Testis (tissue), 2 donors: ENCODE measurements at regions not wholly inside any gene's neighbourhood (a gene's known extent, or its start where the extent isn't known, plus 50 kb on each side); places are given as distances from the start of the nearest gene placed in this dataset.

ENCODE experiments used
- DNase-seq: peaks from one replicate; pipeline ENCODE4 v3.0.0-alpha.2; 2019
- H3K27ac ChIP-seq, 2 donors: fragments of 200-600 bp; sonication (generic); one replicate each; pipeline ENCODE4 v1.5.1; 2019
- H3K27me3 ChIP-seq: fragments of 200-600 bp; sonication (generic); one replicate; pipeline ENCODE4 v1.5.1; 2019
- H3K36me3 ChIP-seq: fragments of 200-600 bp; sonication (generic); one replicate; pipeline ENCODE4 v1.5.1; 2017; ENCODE audit warnings: low read depth; ENCODE audit errors: missing control alignments
- H3K4me1 ChIP-seq: fragments of 200-600 bp; sonication (generic); one replicate; pipeline ENCODE4 v1.5.1; 2019
- H3K4me3 ChIP-seq, 2 donors: fragments of 200-600 bp; sonication (generic); one replicate each; pipeline ENCODE4 v1.5.1; 2017 to 2019
- H3K9me3 ChIP-seq: fragments of 200-600 bp; sonication (generic); one replicate; pipeline ENCODE4 v1.5.1; 2017
- CTCF ChIP-seq, 3 experiments: fragments of 450-650 bp in 2 of 3; fragments of 200-600 bp in 1 of 3; sonication (generic) in 1 of 3; IDR thresholded peaks; one replicate each; pipeline ENCODE4 v1.5.1; 2016 to 2019; ENCODE audit warnings: antibody characterized with exemption in 3 of 3, mild to moderate bottlenecking in 2 of 3, moderate library complexity in 1 of 3
- POLR2A ChIP-seq: fragments of 450-650 bp; IDR thresholded peaks from one replicate; pipeline ENCODE4 v1.6.1; 2017; ENCODE audit warnings: antibody characterized with exemption, mild to moderate bottlenecking, moderate library complexity
- WGBS, 2 donors: methylation state at CpG; one replicate each; pipeline ENCODE4 v1.1.5; 2018; 5-methylcytosine and 5-hydroxymethylcytosine counted together
- intact Hi-C: fragments of 100-400 bp; cut with DNase I; formaldehyde crosslinking; loops from one replicate; pipeline ENCODE4 v1.15.1; 2023; ENCODE audit warnings: low total_unique reads

DNA sequence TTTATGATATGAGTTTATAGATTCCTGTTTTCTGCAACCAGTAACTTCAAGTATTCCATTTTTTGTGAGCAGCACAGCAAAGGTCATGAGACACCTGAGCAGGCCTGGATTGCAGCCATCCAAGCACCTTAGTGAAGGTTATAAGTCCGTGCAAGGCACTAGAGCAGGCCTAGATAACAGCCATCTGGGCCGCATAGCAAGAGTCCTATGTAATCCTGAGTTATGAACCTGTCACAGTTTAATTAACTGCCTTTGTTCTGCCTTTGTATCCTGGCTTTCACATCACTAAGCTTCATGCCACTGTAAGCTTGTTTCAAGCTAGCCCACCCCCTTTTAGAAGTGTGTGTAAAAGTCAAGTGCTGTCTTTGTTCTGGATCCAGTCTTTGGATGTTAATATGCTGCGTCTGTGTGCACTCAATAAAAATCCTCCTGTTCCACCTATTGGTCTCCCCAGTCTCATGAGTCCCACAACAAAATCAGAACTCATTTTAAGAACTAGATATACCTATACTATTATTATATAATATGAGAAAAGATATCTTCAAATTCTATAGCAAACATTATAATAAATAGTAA lies 556.2 kb upstream of the CHRM3 start:
- H3K27me3 ChIP-seq, result no peaks in the 10 kb centered on the region
- no peaks in the 10 kb centered on the region for H3K9me3 ChIP-seq
- DNase-seq, result no peak
- no peak overlapping the region for H3K27ac ChIP-seq
- TF ChIP-seq POLR2A (no peak), CTCF (IDR thresholded peaks at IDR 0.05) (no peak)
- H3K4me3 ChIP-seq, result no peak overlapping the region
- WGBS, 2 donors, result 70 to 75% methylated on average over 3 of the region's 3 CpGs
- H3K36me3 ChIP-seq, result no peaks in the 10 kb centered on the region
- intact Hi-C loops, result no loop called here
- H3K4me1 ChIP-seq, result no peaks in the 10 kb centered on the region

GRCh38 chr1:238826891-238827290 lies 559.5 kb upstream of the CHRM3 start:
- Histone ChIP-seq H3K27me3 (no peaks in the 10 kb centered on the region), H3K4me1 (no peaks in the 10 kb centered on the region), H3K36me3 (no peaks in the 10 kb centered on the region), H3K4me3 (no peak overlapping the region), H3K27ac (no peak overlapping the region), H3K9me3 (no peaks in the 10 kb centered on the region)
- TF ChIP-seq CTCF (IDR thresholded peaks at IDR 0.05) (no peak), POLR2A (no peak)
- no peak for DNase-seq
- intact Hi-C loops, result no loop called here

GRCh38 chr1:238823416-238823815 lies 563.0 kb upstream of the CHRM3 start:
- H3K9me3 ChIP-seq, result no peaks in the 10 kb centered on the region
- no peak for DNase-seq
- no peaks in the 10 kb centered on the region for H3K27me3 ChIP-seq
- no peak overlapping the region for H3K27ac ChIP-seq
- H3K4me1 ChIP-seq, result no peaks in the 10 kb centered on the region
- TF ChIP-seq CTCF (IDR thresholded peaks at IDR 0.05) (no peak), POLR2A (no peak)
- no peak overlapping the region for H3K4me3 ChIP-seq
- no peaks in the 10 kb centered on the region for H3K36me3 ChIP-seq
- intact Hi-C loops, result no loop called here

- intact Hi-C loops, result no loop called here
- Histone ChIP-seq H3K27ac (no peak overlapping the region), H3K36me3 (no peaks in the 10 kb centered on the region), H3K9me3 (no peaks in the 10 kb centered on the region), H3K4me1 (no peaks in the 10 kb centered on the region), H3K4me3 (no peak overlapping the region), H3K27me3 (no peaks in the 10 kb centered on the region)
- DNase-seq, result no peak
- WGBS, 2 donors, result 72 to 76% methylated on average over 3 of the region's 3 CpGs
- TF ChIP-seq POLR2A, result no peak
- no peak for TF ChIP-seq CTCF (IDR thresholded peaks at IDR 0.05)
Observed at GRCh38 chr1:238811211-238811879, 575.0 kb upstream of the CHRM3 start.

GRCh38 chr1:238790882-238791281 lies 595.5 kb upstream of the CHRM3 start:
- Histone ChIP-seq H3K27ac (no peak overlapping the region), H3K27me3 (no peaks in the 10 kb centered on the region), H3K4me3 (no peak overlapping the region), H3K36me3 (no peaks in the 10 kb centered on the region), H3K9me3 (no peaks in the 10 kb centered on the region), H3K4me1 (no peaks in the 10 kb centered on the region)
- intact Hi-C loops, result no loop called here
- 78 to 90% methylated on average over 4 of the region's 4 CpGs for WGBS, 2 donors
- no peak for DNase-seq
- no peak for TF ChIP-seq CTCF (IDR thresholded peaks at IDR 0.05)
- TF ChIP-seq POLR2A, result no peak
